D721Med (cell line): ENCODE measurements at regions not wholly inside any gene's neighbourhood (a gene's known extent, or its start where the extent isn't known, plus 50 kb on each side); places are given as distances from the start of the nearest gene placed in this dataset.

Experiments
- DNase-seq: peaks from one replicate; pipeline ENCODE4 v3.0.0; 2011; ENCODE audit warnings: low spot score; ENCODE audit not compliant: insufficient read length
- FAIRE-seq: peaks from 2 replicates; lab custom pipeline; 2011; peaks lifted over from hg19 to GRCh38; lab: Jason Lieb, UNC
- TF ChIP-seq, protein P1 (sequence below): IDR thresholded peaks from 2 replicates; pipeline ENCODE4 v1.5.1; 2012; ENCODE audit warnings: mild to moderate bottlenecking, control low read depth; ENCODE audit not compliant: insufficient read depth; ENCODE audit errors: missing control alignments

DNA sequence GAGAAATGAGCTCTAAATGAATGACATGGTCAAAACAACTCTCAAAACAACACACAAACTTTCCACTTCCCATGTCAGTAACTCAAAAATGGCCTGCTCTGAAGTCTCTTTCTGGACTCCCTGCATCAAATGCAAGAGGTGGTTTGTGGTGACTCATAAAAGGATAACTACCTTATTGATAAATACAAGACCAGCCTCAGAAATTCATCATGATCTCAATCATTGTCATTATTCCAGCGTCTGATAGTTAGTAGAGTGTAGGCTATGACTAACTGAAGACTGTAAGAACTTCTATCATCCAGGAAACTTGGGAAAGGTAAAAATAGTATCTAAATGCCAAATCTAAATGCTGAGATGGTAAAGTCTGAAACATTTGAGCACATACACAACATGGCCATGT is 369.4 kb downstream of the BMP2 start:
- TF ChIP-seq, protein P1, sequence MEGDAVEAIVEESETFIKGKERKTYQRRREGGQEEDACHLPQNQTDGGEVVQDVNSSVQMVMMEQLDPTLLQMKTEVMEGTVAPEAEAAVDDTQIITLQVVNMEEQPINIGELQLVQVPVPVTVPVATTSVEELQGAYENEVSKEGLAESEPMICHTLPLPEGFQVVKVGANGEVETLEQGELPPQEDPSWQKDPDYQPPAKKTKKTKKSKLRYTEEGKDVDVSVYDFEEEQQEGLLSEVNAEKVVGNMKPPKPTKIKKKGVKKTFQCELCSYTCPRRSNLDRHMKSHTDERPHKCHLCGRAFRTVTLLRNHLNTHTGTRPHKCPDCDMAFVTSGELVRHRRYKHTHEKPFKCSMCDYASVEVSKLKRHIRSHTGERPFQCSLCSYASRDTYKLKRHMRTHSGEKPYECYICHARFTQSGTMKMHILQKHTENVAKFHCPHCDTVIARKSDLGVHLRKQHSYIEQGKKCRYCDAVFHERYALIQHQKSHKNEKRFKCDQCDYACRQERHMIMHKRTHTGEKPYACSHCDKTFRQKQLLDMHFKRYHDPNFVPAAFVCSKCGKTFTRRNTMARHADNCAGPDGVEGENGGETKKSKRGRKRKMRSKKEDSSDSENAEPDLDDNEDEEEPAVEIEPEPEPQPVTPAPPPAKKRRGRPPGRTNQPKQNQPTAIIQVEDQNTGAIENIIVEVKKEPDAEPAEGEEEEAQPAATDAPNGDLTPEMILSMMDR, result no peak
- DNase-seq (no peak), FAIRE-seq (no peak)

DNA sequence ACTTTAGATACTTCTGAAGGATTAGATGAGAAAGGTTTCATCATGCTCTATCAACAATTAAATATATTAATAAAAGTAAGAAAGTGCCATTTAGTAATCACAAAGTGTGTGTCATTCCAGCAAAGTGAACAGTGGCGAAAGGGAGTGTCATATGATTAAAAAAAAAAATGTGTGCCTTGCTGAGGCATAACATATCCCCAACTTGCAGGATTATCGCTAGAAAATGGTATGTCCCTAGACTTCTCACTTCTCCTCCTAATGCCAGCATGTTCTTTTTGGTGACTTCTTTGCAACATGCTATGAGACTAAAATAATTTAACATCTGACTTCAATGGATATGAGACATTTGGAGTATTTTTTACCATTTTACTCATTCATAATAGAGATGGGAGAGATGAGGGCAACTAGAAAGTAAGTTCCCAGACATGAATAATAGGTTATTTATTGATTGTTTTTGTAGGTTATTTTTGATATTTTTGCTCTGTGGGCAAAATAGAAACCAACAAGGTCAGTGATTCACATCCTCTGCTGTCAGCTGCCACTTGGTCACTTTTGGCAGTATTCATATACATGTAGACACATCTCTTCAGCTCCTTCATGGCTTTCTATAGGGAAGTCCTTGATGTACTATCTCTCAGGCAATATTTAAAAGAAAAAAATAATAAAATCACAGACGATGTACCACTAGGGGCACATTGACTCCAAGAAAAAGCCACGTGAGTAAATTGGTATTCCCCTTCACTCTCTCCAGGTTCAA is 370.1 kb downstream of the BMP2 start:
- FAIRE-seq, result no peak
- TF ChIP-seq, protein P1, result no peak
- DNase-seq, result no peak

DNA sequence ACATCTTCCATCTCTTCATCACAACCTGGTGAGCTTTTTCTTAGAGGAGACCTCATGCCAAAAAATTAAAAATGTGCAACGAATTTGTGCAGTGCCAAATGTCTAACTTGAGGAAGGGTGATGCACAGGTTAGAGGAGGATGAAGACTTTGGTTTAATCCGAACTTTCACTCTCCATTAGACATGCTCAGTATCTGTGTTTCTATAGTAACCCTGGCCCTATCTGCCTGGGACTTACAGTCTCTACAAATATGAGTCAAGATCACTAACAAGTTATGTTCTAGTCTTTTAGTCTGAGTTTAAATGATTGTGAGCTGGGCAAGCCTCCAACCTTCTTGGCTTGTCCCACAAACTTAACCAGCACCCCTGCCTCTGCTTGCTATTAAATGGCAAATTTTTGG is 377.0 kb downstream of the BMP2 start:
- TF ChIP-seq, protein P1, result no peak
- DNase-seq, result no peak
- no peak for FAIRE-seq

DNA sequence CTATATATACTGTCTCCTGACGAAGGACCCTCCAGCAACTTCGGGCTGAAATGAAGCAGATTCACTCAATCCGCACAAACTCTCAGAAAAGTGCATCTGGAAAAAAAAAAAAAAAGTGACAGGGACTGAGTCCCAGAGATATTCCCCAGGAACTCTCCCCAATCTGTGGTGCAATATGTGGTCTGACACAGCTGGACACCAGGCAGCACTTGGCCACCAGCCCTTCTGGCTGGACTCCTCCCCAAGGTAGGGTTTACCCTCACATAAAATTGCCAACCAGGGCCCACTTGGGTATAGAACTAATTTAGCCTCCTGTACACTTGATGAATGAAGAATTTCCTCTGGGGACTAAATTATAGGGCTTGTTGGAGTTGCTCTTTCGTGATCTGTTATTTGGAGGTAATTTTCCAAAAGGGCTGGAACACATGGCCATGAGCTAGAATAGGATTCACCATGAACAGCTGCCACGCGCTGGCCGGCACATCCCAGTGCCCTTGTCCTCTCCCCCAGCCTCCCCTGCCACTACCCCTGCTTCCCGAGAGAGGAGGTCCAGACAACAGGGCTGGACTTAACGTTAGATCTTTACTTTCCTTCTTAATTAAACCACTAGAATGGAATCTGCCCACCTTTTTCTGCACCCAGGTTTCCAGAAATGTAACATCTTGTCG is 379.2 kb downstream of the BMP2 start:
- no peak for DNase-seq
- TF ChIP-seq, protein P1, result no peak

DNA sequence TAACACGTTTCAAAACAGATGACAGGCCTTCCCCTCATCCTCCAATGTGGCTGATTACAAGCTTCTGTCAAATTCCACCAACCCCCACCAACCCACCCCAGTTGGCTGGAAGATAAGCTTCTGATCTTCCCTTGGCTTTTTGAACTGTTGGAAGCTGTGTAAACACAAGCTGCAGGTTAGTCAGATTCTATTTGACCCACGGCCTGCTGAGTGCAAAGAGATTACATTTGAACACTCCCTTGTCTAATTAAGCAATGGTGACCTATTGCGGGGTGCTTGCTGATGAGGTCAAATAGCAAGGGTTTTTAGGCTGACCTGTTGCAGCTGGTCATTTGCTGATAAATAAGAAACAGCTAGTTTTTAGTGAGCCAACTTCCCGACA is 379.7 kb downstream of the BMP2 start:
- DNase-seq (no peak), FAIRE-seq (no peak)
- TF ChIP-seq, protein P1, result no peak

More for the DNA sequence above, 379.2 kb downstream of the BMP2 start:
- FAIRE-seq, result no peak

DNA sequence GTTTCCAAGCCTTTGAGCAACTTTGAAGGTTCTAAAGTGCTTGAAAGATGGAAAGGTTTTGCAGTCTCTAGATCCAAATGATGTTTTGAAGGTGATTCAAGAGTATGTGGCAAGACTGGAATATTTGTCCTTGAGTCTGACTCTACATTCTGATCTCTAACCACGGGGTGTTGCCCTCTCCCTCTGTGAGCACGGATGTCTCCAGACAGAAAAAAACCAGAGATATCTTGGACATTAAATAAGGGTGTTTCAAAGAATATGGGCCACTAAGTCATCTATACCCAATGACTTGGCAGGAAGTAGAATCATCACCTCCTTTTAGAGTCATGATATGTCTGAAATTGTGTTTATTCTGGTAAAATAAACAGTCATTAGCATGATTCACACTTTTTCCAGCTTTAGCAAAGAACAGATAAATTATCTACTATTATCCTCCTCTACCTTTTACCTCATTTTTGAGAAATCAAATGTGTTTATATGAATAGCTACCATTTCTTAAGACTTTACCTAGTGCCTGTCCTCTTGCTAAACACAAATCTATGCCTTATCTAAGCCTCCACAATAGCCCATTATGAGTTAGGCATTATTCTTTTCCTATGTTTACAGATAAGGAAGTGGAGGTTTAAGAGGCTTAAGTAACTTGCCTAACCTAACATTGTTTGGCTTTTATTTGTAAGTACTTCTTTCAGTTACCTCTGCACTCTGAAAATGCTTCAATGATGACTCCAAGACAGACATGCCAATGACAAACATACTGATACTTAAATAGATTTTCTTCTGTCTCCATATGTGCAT is 384.4 kb downstream of the BMP2 start:
- no peak for DNase-seq
- FAIRE-seq, result no peak
- TF ChIP-seq, protein P1, result no peak

DNA sequence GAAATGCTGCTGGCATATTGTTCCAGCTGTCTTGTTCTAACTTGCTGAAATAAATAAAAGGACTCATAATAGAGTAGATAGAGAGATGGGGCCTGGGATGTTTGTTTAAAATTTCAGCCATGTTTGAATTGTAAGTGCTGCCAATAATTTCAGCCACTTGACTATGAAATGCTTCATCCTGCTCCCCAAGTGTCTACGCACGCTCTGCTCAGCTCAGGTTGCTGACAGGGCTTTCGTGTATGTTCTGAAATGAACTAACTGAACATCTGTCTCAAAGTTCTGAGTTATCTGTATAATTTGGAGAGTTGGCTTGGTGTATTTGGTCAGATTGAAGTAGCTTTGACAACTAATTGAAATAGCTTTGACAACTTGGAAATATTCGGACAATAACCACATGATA is 387.8 kb downstream of the BMP2 start:
- TF ChIP-seq, protein P1, result no peak
- FAIRE-seq (no peak), DNase-seq (no peak)
